Activated CD4-positive, CD25-positive, alpha-beta regulatory T cell treated with anti-CD3 and anti-CD28 coated beads, Interleukin-2, amount 50 U/mL, for 24 hours (primary cell): ENCODE measurements at regions not wholly inside any gene's neighbourhood (a gene's known extent, or its start where the extent isn't known, plus 50 kb on each side); places are given as distances from the start of the nearest gene placed in this dataset.
"Not testable (repeated sequence)": the region's sequence is repeated elsewhere in the genome, so short reads cannot be mapped to it uniquely, and the experiment has no call there.

Experiments used
- ATAC-seq, 2 donors: fragments of 150-1000 bp; cut with Tn5 transposase; one replicate each; pipeline ENCODE4 v1.10.0; 2021; ENCODE audit warnings: mild to moderate bottlenecking in 1 of 2, moderate library complexity in 1 of 2

GRCh38 chr2:239666855-239667376 is 266.1 kb upstream of the HDAC4 start:
- no peak for ATAC-seq

- no peak for ATAC-seq
These were observed 265.4 kb upstream of the HDAC4 start for GRCh38 chr2:239666053-239666854.

GRCh38 chr2:239664216-239664810 is 263.5 kb upstream of the HDAC4 start:
- no peak for ATAC-seq

GRCh38 chr2:239663364-239663924 is 262.6 kb upstream of the HDAC4 start:
- ATAC-seq, result no peak

GRCh38 chr2:239662413-239663120 is 261.7 kb upstream of the HDAC4 start:
- ATAC-seq, result no peak

DNA sequence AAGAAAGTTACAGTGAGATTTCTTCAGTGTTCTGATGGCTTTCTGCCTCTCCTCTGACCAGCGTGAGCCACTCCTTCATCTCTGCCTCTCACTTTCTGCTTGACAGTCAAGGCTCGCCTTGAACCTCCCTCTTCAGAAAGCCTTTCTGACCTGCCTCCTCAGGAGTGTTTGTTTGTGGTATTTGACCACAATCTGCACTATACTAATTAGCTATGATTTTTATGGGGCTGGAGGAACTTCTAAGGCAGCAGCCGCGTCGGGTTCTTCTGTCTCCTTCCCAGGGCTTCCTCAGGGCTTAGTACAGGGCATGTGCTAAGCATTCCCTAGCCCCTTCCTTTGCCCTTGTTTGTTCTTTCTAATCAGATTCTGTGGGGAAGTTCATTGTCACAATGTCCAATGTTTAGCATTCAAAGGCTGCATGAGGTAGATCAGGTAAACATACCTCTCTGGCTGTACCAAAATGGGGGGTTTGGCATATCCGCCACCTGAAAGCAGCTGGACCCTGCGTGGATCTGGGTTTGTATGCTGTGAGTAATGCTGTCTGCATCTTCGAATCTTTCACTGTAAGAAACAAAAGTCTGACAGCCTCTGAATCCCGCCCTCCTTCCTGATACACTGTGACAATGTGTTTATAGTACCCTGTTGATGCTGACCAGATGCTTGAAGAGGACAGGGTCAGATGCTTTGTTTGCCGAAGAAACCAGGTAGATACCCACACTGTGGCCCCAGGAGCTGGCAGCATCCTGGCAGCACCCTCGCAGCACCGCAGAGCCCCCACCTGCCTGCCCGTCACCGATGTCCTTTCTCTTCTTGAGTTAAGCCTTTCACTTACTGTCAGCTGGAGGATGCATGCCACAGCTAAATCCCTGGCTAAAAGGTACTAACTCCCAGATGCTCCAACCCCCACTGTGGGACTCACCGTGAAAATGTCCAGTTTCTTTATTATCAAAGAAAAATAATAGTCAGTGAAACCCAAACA is 260.8 kb upstream of the HDAC4 start:
- no peak for ATAC-seq

DNA sequence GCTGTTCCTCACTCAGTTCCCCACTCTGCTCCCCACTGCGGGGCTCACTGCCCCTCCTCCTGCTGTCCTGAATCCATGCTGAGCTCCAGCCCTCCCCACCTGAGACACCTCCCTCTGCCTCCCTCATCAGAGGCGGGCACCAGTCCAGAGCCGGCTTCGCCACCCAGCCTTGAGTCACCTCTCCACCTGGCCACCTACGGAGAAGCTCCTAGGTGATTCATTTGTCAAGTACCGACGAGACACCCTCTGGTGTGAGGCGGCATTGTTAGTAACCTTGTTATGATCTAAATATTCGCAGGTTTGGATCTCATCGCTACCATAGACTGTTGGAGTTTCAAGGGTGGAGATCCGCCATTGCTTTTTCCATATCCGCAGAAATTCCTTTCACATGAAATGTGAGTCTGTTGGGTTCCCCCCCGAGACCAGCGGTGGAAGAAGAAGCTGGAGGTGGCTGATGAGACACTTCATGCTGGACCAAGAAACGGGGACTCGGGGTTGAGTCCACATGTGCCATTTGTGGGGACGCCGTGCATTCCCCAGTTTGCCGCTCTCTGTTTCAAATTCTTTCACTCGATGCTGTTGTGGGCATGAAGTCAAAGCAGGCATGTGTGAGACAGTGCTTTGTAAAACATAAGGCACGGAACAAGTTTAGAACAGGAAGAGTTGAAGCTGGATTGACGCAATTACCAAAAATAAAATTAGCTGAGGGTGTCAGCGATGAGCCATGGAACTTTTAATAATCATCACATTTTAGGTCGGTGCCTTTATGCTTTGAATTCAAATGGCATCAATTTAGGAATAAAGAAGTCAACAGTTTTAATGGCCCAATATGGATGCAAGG is 259.8 kb upstream of the HDAC4 start:
- ATAC-seq, result no peak

GRCh38 chr2:239657992-239658391 is 257.2 kb upstream of the HDAC4 start:
- ATAC-seq, result no peak

- no peak for ATAC-seq
These were observed 256.4 kb upstream of the HDAC4 start for GRCh38 chr2:239657236-239657635.

DNA sequence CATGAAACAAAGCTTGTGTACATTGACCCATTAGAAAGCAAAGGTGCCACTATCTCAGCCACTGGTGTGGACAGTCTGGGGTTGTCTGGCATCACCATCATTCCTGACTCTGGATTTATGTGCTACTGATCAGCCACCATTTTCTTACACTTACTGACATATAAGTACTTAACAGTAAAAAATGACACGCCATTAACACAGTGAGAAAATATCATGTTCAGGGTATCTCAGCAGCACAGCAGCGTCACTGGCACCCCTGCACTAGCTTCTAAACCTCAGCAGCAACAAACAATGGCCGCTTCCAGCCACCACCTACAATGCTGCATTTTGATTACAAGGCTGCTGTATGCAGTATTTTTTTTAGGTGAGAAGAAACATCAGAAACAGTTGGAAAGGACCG is 253.4 kb upstream of the HDAC4 start:
- no peak for ATAC-seq

DNA sequence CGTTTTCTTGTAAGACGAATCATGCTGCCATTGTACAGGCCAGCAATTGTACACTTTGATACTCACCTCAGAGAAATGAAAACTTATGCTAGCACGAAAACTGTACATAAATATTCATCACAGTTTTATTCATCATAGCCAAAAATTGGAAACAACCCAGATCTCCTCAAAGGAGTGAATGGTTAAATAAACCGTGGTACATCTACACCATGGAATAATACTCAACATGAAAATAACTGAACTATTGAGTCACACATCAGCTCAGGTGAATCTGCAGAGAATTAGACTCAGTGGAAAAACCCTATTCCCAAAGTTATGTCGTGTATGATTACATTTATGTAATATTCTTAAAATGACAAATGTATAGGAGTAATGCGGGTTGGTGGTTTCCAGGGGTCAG is 251.0 kb upstream of the HDAC4 start:
- ATAC-seq, result no peak

DNA sequence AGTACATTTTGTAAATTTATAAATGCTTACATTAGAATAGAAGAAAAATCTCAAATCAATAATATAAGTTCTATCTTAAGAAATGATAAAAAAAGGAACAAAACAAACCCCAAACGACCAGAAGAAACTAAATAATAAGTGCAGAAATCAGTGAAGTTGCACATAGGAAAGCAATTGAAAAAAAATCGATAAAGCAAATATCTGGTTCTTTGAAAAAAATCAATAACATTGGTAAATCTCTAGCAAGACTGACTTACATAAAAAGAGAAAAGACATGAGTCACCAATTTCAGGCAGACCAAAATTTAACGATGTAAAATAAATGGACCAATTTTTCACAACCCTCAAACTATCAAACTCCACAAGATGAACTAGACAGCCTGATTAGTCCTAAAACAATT is 249.9 kb upstream of the HDAC4 start:
- no peak for ATAC-seq

DNA sequence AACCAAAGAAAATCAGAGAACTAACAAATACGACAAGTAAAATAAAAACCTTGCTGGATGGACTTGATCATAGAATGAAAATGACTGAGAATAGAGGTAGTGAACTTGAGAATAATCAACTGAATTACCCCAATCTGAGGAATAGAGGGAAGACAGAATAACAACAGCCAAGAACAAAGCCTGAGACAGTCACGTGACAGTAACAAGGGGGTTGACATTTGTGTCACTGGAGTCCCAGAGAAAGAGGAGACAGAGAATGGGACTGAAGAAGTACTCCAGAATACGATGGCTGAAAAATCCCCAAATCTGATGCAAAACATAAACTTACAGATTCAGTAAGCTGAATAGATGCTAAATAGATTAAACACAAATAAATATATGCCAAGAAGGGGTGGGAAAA is 248.5 kb upstream of the HDAC4 start:
- ATAC-seq, result no peak

DNA sequence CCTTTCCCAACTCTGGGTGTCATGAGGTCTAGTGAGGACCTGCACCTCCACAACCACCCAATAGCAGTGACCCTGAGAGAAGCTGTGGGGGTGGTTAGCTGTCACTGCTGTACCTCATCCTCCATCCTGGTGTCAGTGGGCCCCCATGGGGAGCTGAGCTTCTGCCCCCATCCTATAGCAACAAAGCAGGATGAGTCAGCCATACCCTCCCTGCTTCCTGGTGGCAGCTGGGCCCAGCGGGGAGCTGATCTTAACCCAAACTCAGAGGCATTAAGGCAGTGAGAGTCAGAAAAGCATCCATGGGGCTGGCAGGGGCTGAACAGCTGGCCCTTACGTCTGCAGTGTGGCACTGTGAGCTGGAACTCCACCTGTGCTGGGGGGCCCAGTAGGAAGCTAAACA is 247.8 kb upstream of the HDAC4 start:
- no peak for ATAC-seq

- ATAC-seq, result no peak
These were observed 246.4 kb upstream of the HDAC4 start for GRCh38 chr2:239647052-239647819.

DNA sequence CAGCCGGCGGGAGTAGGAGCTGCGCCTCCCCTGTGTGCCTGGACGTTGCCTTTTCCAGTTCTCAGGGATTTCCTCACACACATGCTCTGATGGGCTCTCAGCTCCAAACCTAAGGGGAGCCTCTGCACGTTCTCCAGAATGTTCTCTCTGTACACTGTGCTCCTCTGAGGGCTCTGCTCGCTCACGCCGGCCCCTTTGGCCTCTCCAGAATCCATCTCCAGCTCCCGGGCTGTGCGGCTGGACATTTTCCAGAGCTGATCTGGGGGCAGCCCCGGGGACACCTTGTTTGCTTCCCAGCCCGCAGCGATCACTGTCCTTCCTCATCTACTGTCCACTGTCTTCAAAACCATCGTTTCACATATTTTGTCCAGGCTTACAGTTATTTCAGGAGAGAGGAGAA is 245.4 kb upstream of the HDAC4 start:
- no peak for ATAC-seq

- not testable (repeated sequence) for ATAC-seq
These were observed 243.8 kb upstream of the HDAC4 start for GRCh38 chr2:239644594-239644993.

DNA sequence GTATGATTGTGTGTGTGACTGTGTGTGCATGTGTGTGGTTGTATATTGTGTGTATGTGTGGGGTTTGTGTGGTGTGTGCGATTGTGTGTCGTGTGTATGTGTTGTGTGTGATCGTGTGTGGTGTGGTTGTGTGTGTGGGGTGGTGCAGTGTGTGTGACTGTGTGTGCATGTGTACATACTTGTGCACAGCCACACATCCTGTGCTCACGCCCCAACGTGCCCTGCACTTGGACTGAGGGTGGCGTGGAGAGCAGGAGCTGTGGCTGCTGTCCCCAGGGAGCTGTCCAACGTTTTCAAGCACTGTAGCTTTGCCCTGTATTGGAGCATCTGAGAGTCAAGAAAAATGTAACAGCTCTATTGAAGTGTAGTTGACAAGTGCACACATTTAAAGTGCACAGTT is 243.2 kb upstream of the HDAC4 start:
- no peak for ATAC-seq

DNA sequence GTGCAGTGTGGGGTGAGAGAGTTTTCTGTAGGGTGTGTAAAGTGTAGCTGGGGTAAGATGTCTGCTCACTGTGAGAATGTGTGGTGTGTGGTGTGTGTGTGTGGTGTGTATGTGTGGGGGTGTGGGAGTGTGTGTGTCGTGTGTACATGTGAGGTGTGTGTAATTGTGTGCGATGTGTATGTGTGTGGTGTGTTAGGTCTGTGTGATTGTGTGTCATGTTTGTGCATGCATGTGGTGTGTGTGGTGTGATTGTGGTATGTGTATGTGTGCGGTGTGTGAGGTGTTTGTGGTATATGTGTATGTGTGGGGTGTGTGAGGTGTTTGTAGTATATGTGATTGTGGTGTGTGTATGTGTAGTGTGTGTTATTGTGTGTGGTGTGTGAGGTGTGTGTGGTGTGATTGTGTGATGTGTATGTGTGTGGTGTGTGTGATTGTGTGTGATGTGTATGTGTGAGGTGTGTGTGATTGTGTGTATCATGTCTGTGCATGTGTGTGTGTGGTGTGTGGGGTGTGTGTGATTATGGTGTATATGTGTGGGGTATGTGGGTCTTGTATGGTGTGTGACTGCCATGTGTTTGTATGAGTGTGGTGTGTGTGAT is 241.7 kb upstream of the HDAC4 start:
- no peak for ATAC-seq

GRCh38 chr2:239641904-239642303 is 241.1 kb upstream of the HDAC4 start:
- not testable (repeated sequence) for ATAC-seq
